ENCODE measurements at regions not wholly inside any gene's neighbourhood (a gene's known extent, or its start where the extent isn't known, plus 50 kb on each side); places are given as distances from the start of the nearest gene placed in this dataset.

GRCh38 chr10:27446091-27446918 lies 57.8 kb upstream of the RAB18 start:
- Mint-ChIP-seq H3K4me1 (peaks cover 6% of the 10 kb centered on the region), H3K36me3 (no peaks in the 10 kb centered on the region), H3K27me3 (ENCODE audit: low read depth) (no peaks in the 10 kb centered on the region), H3K27ac (peak overlapping the region; percentile 66), H3K4me3 (no peak overlapping the region), H3K9me3 (no peaks in the 10 kb centered on the region)
- peak; percentile 53 for TF ChIP-seq CTCF (IDR thresholded peaks at IDR 0.05; ENCODE audit: unreplicated experiment)
- no peak for DNase-seq (ENCODE audit: low spot score in 2 of 2, unreplicated experiment in 2 of 2)

GRCh38 chr10:27445070-27445469 lies 59.0 kb upstream of the RAB18 start:
- Mint-ChIP-seq H3K27me3 (ENCODE audit: low read depth) (no peaks in the 10 kb centered on the region), H3K27ac (no peak overlapping the region), H3K4me3 (no peak overlapping the region), H3K4me1 (peaks cover 5% of the 10 kb centered on the region), H3K36me3 (no peaks in the 10 kb centered on the region), H3K9me3 (no peaks in the 10 kb centered on the region)
- DNase-seq (ENCODE audit: low spot score in 2 of 2, unreplicated experiment in 2 of 2), result no peak
- TF ChIP-seq CTCF (IDR thresholded peaks at IDR 0.05; ENCODE audit: unreplicated experiment), result no peak

DNA sequence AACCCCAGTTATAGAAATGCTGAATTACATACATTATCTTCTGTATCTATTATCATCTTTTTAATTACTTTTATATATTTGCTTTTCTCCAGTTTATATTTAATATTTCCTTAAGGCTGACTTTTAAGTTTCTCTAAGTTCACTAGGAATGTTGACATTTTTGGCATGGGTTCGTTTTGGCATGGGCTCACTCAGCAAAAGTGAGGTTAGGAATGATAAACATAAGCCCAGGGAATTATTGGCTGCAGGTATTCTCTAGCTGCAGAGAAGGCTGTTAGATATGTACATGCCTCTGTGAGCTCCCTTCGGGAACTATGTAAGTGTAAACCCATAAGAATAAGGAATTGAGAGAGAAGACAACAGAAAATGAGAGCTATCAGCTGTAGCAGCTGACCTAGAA lies 63.6 kb upstream of the RAB18 start:
- H3K36me3 Mint-ChIP-seq, result no peaks in the 10 kb centered on the region

GRCh38 chr10:27440021-27440420 lies 64.1 kb upstream of the RAB18 start:
- DNase-seq (ENCODE audit: low spot score in 2 of 2, unreplicated experiment in 2 of 2), result no peak
- TF ChIP-seq CTCF (IDR thresholded peaks at IDR 0.05; ENCODE audit: unreplicated experiment), result no peak
- Mint-ChIP-seq H3K9me3 (no peaks in the 10 kb centered on the region), H3K4me3 (no peak overlapping the region), H3K27me3 (ENCODE audit: low read depth) (no peaks in the 10 kb centered on the region), H3K4me1 (peaks cover 3% of the 10 kb centered on the region), H3K27ac (no peak overlapping the region), H3K36me3 (no peaks in the 10 kb centered on the region)

More for the DNA sequence above, 63.6 kb upstream of the RAB18 start:
- H3K9me3 Mint-ChIP-seq, result no peaks in the 10 kb centered on the region
- TF ChIP-seq CTCF (IDR thresholded peaks at IDR 0.05; ENCODE audit: unreplicated experiment), result no peak
- DNase-seq (ENCODE audit: low spot score in 2 of 2, unreplicated experiment in 2 of 2), result no peak
- no peak overlapping the region for H3K4me3 Mint-ChIP-seq
- H3K27me3 Mint-ChIP-seq (ENCODE audit: low read depth), result no peaks in the 10 kb centered on the region
- H3K27ac Mint-ChIP-seq, result no peak overlapping the region
- peaks cover 3% of the 10 kb centered on the region for H3K4me1 Mint-ChIP-seq

DNA sequence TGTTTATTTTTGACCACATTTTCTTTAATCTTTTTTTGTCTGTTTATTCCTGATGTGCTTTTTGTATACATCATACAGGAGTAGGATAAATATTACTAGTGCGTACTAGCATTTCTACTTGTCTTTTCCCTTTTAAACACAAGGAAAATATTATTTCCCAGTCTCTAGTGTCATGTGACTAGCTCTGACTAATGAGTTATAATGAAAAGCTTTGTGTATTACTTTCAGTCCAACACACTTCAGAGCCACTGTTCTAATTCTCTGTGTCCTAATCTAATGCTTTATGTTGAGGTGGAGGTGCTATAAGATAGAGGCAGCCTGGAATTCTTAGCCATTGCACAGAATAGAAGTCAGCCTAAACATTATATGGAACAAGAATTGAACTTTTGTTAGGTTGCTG lies 65.0 kb upstream of the RAB18 start:
- no peak for DNase-seq (ENCODE audit: low spot score in 2 of 2, unreplicated experiment in 2 of 2)
- no peaks in the 10 kb centered on the region for H3K9me3 Mint-ChIP-seq
- H3K27me3 Mint-ChIP-seq (ENCODE audit: low read depth), result no peaks in the 10 kb centered on the region
- no peak for TF ChIP-seq CTCF (IDR thresholded peaks at IDR 0.05; ENCODE audit: unreplicated experiment)
- H3K4me3 Mint-ChIP-seq, result no peak overlapping the region
- peaks cover 3% of the 10 kb centered on the region for H3K4me1 Mint-ChIP-seq
- no peak overlapping the region for H3K27ac Mint-ChIP-seq
- no peaks in the 10 kb centered on the region for H3K36me3 Mint-ChIP-seq
